HL-60 (cell line): ENCODE measurements at regions not wholly inside any gene's neighbourhood (a gene's known extent, or its start where the extent isn't known, plus 50 kb on each side); places are given as distances from the start of the nearest gene placed in this dataset.

Experiments
- GABPA ChIP-seq: IDR thresholded peaks from 2 replicates; pipeline ENCODE4 v1.6.1; 2012; ENCODE audit warnings: low read depth
- POLR2AphosphoS5 ChIP-seq: IDR thresholded peaks from 2 replicates; pipeline ENCODE4 v1.6.1; 2012; ENCODE audit warnings: low read depth
- SPI1 ChIP-seq: IDR thresholded peaks from 2 replicates; pipeline ENCODE4 v1.6.1; 2012; ENCODE audit warnings: low read depth, mild to moderate bottlenecking, borderline replicate concordance
- TF ChIP-seq, protein P1 (sequence below): IDR thresholded peaks from one replicate; pipeline ENCODE4 v1.5.1; 2011; ENCODE audit warnings: low read length, control low read depth, inconsistent platforms; ENCODE audit not compliant: insufficient read depth
- TF ChIP-seq, protein P2 (sequence below): IDR thresholded peaks from 2 replicates; pipeline ENCODE4 v1.6.1; 2012; ENCODE audit warnings: low read depth; ENCODE audit not compliant: insufficient replicate concordance

DNA sequence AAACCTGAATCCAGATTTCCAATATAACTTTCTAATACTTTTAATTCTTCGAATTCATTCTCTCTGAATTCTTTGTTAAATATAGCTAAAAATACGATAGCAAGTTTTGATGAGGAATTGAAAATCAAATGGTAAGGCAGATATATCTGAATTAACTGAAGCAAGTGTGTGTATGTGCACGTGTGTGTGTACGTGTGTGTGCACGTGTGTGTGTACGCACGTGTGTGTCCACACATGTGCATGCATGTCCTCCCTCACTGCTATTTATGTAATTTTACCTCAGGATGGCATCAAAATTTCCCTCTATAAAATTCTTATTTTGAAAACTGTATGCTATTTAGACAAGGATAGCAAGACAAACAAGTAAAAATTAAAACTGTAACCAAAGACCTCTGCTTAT is 961.3 kb upstream of the CNTN5 start:
- TF ChIP-seq, protein P1, sequence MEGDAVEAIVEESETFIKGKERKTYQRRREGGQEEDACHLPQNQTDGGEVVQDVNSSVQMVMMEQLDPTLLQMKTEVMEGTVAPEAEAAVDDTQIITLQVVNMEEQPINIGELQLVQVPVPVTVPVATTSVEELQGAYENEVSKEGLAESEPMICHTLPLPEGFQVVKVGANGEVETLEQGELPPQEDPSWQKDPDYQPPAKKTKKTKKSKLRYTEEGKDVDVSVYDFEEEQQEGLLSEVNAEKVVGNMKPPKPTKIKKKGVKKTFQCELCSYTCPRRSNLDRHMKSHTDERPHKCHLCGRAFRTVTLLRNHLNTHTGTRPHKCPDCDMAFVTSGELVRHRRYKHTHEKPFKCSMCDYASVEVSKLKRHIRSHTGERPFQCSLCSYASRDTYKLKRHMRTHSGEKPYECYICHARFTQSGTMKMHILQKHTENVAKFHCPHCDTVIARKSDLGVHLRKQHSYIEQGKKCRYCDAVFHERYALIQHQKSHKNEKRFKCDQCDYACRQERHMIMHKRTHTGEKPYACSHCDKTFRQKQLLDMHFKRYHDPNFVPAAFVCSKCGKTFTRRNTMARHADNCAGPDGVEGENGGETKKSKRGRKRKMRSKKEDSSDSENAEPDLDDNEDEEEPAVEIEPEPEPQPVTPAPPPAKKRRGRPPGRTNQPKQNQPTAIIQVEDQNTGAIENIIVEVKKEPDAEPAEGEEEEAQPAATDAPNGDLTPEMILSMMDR = no peak
- TF ChIP-seq GABPA (no peak), POLR2AphosphoS5 (no peak), SPI1 (no peak)
- TF ChIP-seq, protein P2, sequence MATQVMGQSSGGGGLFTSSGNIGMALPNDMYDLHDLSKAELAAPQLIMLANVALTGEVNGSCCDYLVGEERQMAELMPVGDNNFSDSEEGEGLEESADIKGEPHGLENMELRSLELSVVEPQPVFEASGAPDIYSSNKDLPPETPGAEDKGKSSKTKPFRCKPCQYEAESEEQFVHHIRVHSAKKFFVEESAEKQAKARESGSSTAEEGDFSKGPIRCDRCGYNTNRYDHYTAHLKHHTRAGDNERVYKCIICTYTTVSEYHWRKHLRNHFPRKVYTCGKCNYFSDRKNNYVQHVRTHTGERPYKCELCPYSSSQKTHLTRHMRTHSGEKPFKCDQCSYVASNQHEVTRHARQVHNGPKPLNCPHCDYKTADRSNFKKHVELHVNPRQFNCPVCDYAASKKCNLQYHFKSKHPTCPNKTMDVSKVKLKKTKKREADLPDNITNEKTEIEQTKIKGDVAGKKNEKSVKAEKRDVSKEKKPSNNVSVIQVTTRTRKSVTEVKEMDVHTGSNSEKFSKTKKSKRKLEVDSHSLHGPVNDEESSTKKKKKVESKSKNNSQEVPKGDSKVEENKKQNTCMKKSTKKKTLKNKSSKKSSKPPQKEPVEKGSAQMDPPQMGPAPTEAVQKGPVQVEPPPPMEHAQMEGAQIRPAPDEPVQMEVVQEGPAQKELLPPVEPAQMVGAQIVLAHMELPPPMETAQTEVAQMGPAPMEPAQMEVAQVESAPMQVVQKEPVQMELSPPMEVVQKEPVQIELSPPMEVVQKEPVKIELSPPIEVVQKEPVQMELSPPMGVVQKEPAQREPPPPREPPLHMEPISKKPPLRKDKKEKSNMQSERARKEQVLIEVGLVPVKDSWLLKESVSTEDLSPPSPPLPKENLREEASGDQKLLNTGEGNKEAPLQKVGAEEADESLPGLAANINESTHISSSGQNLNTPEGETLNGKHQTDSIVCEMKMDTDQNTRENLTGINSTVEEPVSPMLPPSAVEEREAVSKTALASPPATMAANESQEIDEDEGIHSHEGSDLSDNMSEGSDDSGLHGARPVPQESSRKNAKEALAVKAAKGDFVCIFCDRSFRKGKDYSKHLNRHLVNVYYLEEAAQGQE = no peak
